GM10266 (cell line): ENCODE measurements at regions not wholly inside any gene's neighbourhood (a gene's known extent, or its start where the extent isn't known, plus 50 kb on each side); places are given as distances from the start of the nearest gene placed in this dataset.

Source experiments
- DNase-seq: peaks from one replicate; pipeline ENCODE4 v3.0.0; 2012; ENCODE audit errors: extremely low spot score
- TF ChIP-seq, protein P1 (sequence below): IDR thresholded peaks from 2 replicates; pipeline ENCODE4 v1.5.1; 2012; ENCODE audit warnings: mild to moderate bottlenecking, low read depth; ENCODE audit not compliant: control insufficient read depth, insufficient read depth; ENCODE audit errors: missing control alignments

- DNase-seq, result no peak
- TF ChIP-seq, protein P1, sequence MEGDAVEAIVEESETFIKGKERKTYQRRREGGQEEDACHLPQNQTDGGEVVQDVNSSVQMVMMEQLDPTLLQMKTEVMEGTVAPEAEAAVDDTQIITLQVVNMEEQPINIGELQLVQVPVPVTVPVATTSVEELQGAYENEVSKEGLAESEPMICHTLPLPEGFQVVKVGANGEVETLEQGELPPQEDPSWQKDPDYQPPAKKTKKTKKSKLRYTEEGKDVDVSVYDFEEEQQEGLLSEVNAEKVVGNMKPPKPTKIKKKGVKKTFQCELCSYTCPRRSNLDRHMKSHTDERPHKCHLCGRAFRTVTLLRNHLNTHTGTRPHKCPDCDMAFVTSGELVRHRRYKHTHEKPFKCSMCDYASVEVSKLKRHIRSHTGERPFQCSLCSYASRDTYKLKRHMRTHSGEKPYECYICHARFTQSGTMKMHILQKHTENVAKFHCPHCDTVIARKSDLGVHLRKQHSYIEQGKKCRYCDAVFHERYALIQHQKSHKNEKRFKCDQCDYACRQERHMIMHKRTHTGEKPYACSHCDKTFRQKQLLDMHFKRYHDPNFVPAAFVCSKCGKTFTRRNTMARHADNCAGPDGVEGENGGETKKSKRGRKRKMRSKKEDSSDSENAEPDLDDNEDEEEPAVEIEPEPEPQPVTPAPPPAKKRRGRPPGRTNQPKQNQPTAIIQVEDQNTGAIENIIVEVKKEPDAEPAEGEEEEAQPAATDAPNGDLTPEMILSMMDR, result no peak
These were observed 679.8 kb upstream of the NECTIN3 start for GRCh38 chr3:110391640-110392395.

DNA sequence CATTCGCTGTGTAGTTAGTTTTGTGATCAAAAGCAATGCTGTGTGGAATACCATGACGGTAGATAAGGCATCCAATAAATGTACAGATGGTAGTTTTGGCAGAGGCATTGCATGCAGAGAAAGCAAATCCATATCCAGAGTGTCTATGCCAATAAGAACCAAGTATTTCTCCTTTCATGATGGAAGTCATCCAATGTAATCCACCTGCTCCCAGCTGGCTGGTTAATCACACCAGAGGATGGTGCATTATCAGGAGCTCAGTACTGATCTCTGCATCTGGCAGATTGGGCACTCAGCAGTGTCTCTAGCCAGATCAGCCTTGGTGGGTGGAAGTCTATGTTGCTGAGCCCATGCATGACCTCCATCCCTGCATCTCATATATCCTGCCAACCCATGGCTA lies 677.7 kb upstream of the NECTIN3 start:
- TF ChIP-seq, protein P1, result no peak
- no peak for DNase-seq

DNA sequence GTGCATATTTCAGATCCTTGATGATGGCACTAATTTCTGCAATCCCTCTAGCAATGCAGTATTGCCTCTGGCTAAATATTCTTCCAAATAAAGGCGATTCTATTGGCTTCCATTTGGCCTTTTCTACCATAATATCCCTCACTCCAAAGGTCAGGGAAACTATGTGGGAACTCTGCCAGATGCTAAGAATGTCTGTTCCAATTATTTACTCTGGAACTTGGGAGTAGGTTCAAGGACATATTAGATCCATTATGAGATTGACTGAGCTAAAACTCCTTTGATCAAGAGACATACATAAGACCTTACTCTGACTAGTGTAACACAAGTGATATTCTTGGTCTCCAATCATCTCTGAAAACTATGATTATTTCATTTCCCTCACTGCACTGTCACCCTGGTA lies 674.5 kb upstream of the NECTIN3 start:
- TF ChIP-seq, protein P1, result no peak
- no peak for DNase-seq

- DNase-seq, result no peak
- TF ChIP-seq, protein P1, result no peak
These were observed 671.3 kb upstream of the NECTIN3 start for GRCh38 chr3:110400315-110400714.

GRCh38 chr3:110405830-110406585 lies 665.6 kb upstream of the NECTIN3 start:
- TF ChIP-seq, protein P1, result no peak
- no peak for DNase-seq

DNA sequence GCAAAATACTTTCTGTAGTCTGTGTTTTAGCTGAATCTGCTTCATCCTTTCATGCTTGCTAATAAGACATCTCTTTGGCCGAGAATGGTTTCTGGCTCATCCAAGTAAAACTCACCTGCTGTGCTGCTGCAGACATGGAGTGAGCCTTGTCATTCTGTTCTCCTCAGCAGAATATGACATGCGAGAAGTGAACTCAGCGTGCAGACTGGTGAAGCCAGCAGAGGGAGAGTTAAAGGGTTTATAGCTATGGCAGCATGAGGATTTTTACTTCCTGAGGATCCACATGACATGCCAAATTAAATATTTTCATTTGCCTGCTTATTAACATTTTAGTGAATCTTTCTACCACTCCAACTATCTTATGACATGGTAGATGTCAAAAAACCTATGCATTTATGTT lies 658.4 kb upstream of the NECTIN3 start:
- TF ChIP-seq, protein P1, result no peak
- DNase-seq, result no peak
